Smooth muscle cell (in vitro differentiated cells): ENCODE measurements at regions not wholly inside any gene's neighbourhood (a gene's known extent, or its start where the extent isn't known, plus 50 kb on each side); places are given as distances from the start of the nearest gene placed in this dataset.

Experiments
- DNase-seq: peaks from one replicate; lab custom pipeline; 2025; ENCODE audit not compliant: unreplicated experiment; lab: John Stamatoyannopoulos, UW
- H2AFZ ChIP-seq: fragments of 200-600 bp; sonication (generic); 2 replicates; pipeline ENCODE4 v1.6.0; 2016; ENCODE audit warnings: antibody characterized with exemption, low read depth, mild to moderate bottlenecking
- H3F3A ChIP-seq: fragments of 200-600 bp; sonication (generic); 2 replicates; pipeline ENCODE4 v1.6.0; 2017; ENCODE audit warnings: antibody characterized with exemption, low read depth
- H3K27ac ChIP-seq: fragments of 200-600 bp; sonication (generic); 2 replicates; pipeline ENCODE4 v1.5.1; 2016; ENCODE audit warnings: low read depth, mild to moderate bottlenecking
- H3K27me3 ChIP-seq: fragments of 200-600 bp; sonication (generic); 2 replicates; pipeline ENCODE4 v1.6.1; 2016; ENCODE audit warnings: low read depth, mild to moderate bottlenecking
- H3K36me3 ChIP-seq: fragments of 200-600 bp; sonication (generic); 2 replicates; pipeline ENCODE4 v1.5.1; 2016; ENCODE audit warnings: low read depth
- H3K4me1 ChIP-seq: fragments of 200-600 bp; sonication (generic); 2 replicates; pipeline ENCODE4 v1.5.1; 2016; ENCODE audit warnings: low read depth
- H3K4me2 ChIP-seq: fragments of 200-600 bp; sonication (generic); 2 replicates; pipeline ENCODE4 v1.6.0; 2016; ENCODE audit warnings: mild to moderate bottlenecking
- H3K4me3 ChIP-seq: fragments of 200-600 bp; sonication (generic); 2 replicates; pipeline ENCODE4 v1.5.1; 2016; ENCODE audit warnings: mild to moderate bottlenecking
- H3K79me2 ChIP-seq: fragments of 200-600 bp; sonication (generic); 2 replicates; pipeline ENCODE4 v1.6.0; 2016; ENCODE audit warnings: low read depth, mild to moderate bottlenecking
- H3K9ac ChIP-seq: fragments of 200-600 bp; sonication (generic); 2 replicates; pipeline ENCODE4 v1.6.0; 2016; ENCODE audit warnings: low read depth
- H3K9me3 ChIP-seq: fragments of 200-600 bp; sonication (generic); replicated peaks from 2 replicates; pipeline ENCODE4 v1.5.1; 2016; ENCODE audit warnings: low read depth
- H4K20me1 ChIP-seq: fragments of 200-600 bp; sonication (generic); 2 replicates; pipeline ENCODE4 v1.6.0; 2016; ENCODE audit warnings: low read depth
- CTCF ChIP-seq: fragments of 200-600 bp; sonication (generic); IDR thresholded peaks from 2 replicates; pipeline ENCODE4 v1.5.1; 2017; ENCODE audit warnings: borderline replicate concordance, mild to moderate bottlenecking, antibody characterized with exemption; ENCODE audit not compliant: insufficient read depth, poor library complexity, severe bottlenecking
- WGBS: methylation state at CpG from one replicate; pipeline ENCODE4 v1.1.7; 2016; ENCODE audit warnings: low lambda C conversion rate; 5-methylcytosine and 5-hydroxymethylcytosine counted together

GRCh38 chr1:164058198-164058597 is 500.8 kb upstream of the PBX1 start:
- Histone ChIP-seq H3K27ac (no peak overlapping the region), H3K79me2 (no peaks in the 10 kb centered on the region), H3F3A (no peaks in the 10 kb centered on the region), H2AFZ (no peak overlapping the region), H3K9me3 (no peaks in the 10 kb centered on the region), H4K20me1 (no peaks in the 10 kb centered on the region), H3K9ac (no peak overlapping the region), H3K4me3 (no peak overlapping the region), H3K4me1 (peaks cover 4% of the 10 kb centered on the region), H3K36me3 (no peaks in the 10 kb centered on the region), H3K4me2 (no peak overlapping the region), H3K27me3 (no peaks in the 10 kb centered on the region)
- 58% methylated on average over 4 of the region's 4 CpGs for WGBS
- no peak for DNase-seq
- no peak for TF ChIP-seq CTCF

- Histone ChIP-seq H4K20me1 (no peaks in the 10 kb centered on the region), H2AFZ (no peak overlapping the region), H3K9me3 (no peaks in the 10 kb centered on the region), H3K4me1 (no peaks in the 10 kb centered on the region), H3K27me3 (no peaks in the 10 kb centered on the region), H3K4me2 (no peak overlapping the region), H3K36me3 (no peaks in the 10 kb centered on the region), H3K9ac (no peak overlapping the region), H3F3A (peaks cover 9% of the 10 kb centered on the region), H3K4me3 (no peak overlapping the region), H3K79me2 (no peaks in the 10 kb centered on the region), H3K27ac (no peak overlapping the region)
- no peak for DNase-seq
- no peak for TF ChIP-seq CTCF
- 88% methylated on average over 1 of the region's 3 CpGs for WGBS
Observed at GRCh38 chr1:164061528-164061927, 497.5 kb upstream of the PBX1 start.

- Histone ChIP-seq H3K9me3 (peaks cover under 1% of the 10 kb centered on the region), H3K27ac (peak overlapping the region; percentile 70), H3F3A (peaks cover 9% of the 10 kb centered on the region), H2AFZ (peak overlapping the region; percentile 35), H3K36me3 (no peaks in the 10 kb centered on the region), H3K4me2 (peak overlapping the region; percentile 43), H3K4me3 (no peak overlapping the region), H3K4me1 (no peaks in the 10 kb centered on the region), H3K79me2 (no peaks in the 10 kb centered on the region), H4K20me1 (no peaks in the 10 kb centered on the region), H3K27me3 (no peaks in the 10 kb centered on the region), H3K9ac (no peak overlapping the region)
- WGBS, result 25% methylated on average over 2 of the region's 2 CpGs
- no peak for DNase-seq
- TF ChIP-seq CTCF, result no peak
Observed at GRCh38 chr1:164064501-164064900, 494.5 kb upstream of the PBX1 start.

- Histone ChIP-seq H3K9me3 (peaks cover 6% of the 10 kb centered on the region), H3K4me3 (no peak overlapping the region), H3K27me3 (no peaks in the 10 kb centered on the region), H3K4me2 (no peak overlapping the region), H3F3A (no peaks in the 10 kb centered on the region), H3K27ac (no peak overlapping the region), H3K36me3 (no peaks in the 10 kb centered on the region), H3K4me1 (no peaks in the 10 kb centered on the region), H3K79me2 (no peaks in the 10 kb centered on the region), H2AFZ (no peak overlapping the region), H3K9ac (no peak overlapping the region), H4K20me1 (no peaks in the 10 kb centered on the region)
- no peak for TF ChIP-seq CTCF
- no peak for DNase-seq
- 95% methylated on average over 2 of the region's 2 CpGs for WGBS
Observed at GRCh38 chr1:164071288-164071687, 487.7 kb upstream of the PBX1 start.
